WTC11 (cell line): ENCODE measurements at regions not wholly inside any gene's neighbourhood (a gene's known extent, or its start where the extent isn't known, plus 50 kb on each side); places are given as distances from the start of the nearest gene placed in this dataset.

ENCODE experiments used
- ATAC-seq: fragments of 200-7000 bp; cut with Tn5 transposase; 2 replicates; pipeline ENCODE4 v1.10.0; 2021; ENCODE audit warnings: mild to moderate bottlenecking, moderate library complexity
- CTCF ChIA-PET: fragments of 300-600 bp; sonication (Branson Sonifier 250); formaldehyde crosslinking; loops from one replicate; lab custom pipeline; 2021; ENCODE audit warnings: antibody characterized with exemption; lab: Charles Lee
- POLR2A ChIA-PET: fragments of 350-600 bp; sonication (Branson Sonifier 250); formaldehyde crosslinking; loops from one replicate; lab custom pipeline; 2021; ENCODE audit warnings: antibody characterized with exemption; lab: Charles Lee
- DNase-seq: peaks from one replicate; pipeline ENCODE4 v3.0.0; 2021; ENCODE audit warnings: low spot score
- H3K27ac Mint-ChIP-seq: 2 replicates; pipeline ENCODE4 v1.8.0; 2021; ENCODE audit warnings: mixed read lengths
- H3K27me3 Mint-ChIP-seq: 2 replicates; pipeline ENCODE4 v1.8.0; 2021; ENCODE audit warnings: low read depth, mild to moderate bottlenecking, moderate library complexity, mixed read lengths
- H3K36me3 Mint-ChIP-seq: 2 replicates; pipeline ENCODE4 v1.8.0; 2021; ENCODE audit warnings: mixed read lengths
- H3K4me1 Mint-ChIP-seq: 2 replicates; pipeline ENCODE4 v1.8.0; 2022; ENCODE audit warnings: mixed read lengths
- H3K4me3 Mint-ChIP-seq: 2 replicates; pipeline ENCODE4 v1.8.0; 2021; ENCODE audit warnings: mild to moderate bottlenecking, moderate library complexity, mixed read lengths
- H3K9me3 Mint-ChIP-seq: 2 replicates; pipeline ENCODE4 v1.8.0; 2021; ENCODE audit warnings: mixed read lengths
- AFF4 ChIP-seq: sonication (generic); formaldehyde crosslinking; IDR thresholded peaks from 2 replicates; pipeline ENCODE4 v1.8.1; 2023; ENCODE audit warnings: mild to moderate bottlenecking, missing genetic modification reagents, borderline replicate concordance
- AR ChIP-seq: fragments of 250-450 bp; sonication (Bioruptor Pico); IDR thresholded peaks from 2 replicates; pipeline ENCODE4 v1.9.0; 2021; ENCODE audit warnings: mild to moderate bottlenecking
- ATF1 ChIP-seq: sonication (generic); formaldehyde crosslinking; IDR thresholded peaks from 2 replicates; pipeline ENCODE4 v1.8.1; 2023; ENCODE audit warnings: mild to moderate bottlenecking, moderate library complexity, missing genetic modification reagents
- E2F1 ChIP-seq: sonication (generic); formaldehyde crosslinking; IDR thresholded peaks from 2 replicates; pipeline ENCODE4 v1.8.0; 2022; ENCODE audit warnings: mild to moderate bottlenecking, missing genetic modification reagents
- FOXJ3 ChIP-seq: sonication (generic); formaldehyde crosslinking; IDR thresholded peaks from 2 replicates; pipeline ENCODE4 v1.9.0; 2021; ENCODE audit warnings: missing genetic modification reagents, mild to moderate bottlenecking, borderline replicate concordance
- GABPB1 ChIP-seq: sonication (generic); formaldehyde crosslinking; IDR thresholded peaks from 2 replicates; pipeline ENCODE4 v1.8.1; 2023; ENCODE audit warnings: mild to moderate bottlenecking, missing genetic modification reagents
- IRF1 ChIP-seq: sonication (generic); formaldehyde crosslinking; IDR thresholded peaks from 2 replicates; pipeline ENCODE4 v1.8.0; 2023; ENCODE audit warnings: missing genetic modification reagents
- SMAD4 ChIP-seq: sonication (generic); formaldehyde crosslinking; IDR thresholded peaks from 2 replicates; pipeline ENCODE4 v1.8.0; 2022; ENCODE audit warnings: mild to moderate bottlenecking, missing genetic modification reagents
- ZNF281 ChIP-seq: sonication (generic); formaldehyde crosslinking; IDR thresholded peaks from 2 replicates; pipeline ENCODE4 v1.8.0; 2023; ENCODE audit warnings: mild to moderate bottlenecking, missing genetic modification reagents
- TF ChIP-seq, protein P1 (sequence below): sonication (generic); formaldehyde crosslinking; IDR thresholded peaks from 2 replicates; pipeline ENCODE4 v1.8.0; 2022; ENCODE audit warnings: mild to moderate bottlenecking, missing genetic modification reagents

DNA sequence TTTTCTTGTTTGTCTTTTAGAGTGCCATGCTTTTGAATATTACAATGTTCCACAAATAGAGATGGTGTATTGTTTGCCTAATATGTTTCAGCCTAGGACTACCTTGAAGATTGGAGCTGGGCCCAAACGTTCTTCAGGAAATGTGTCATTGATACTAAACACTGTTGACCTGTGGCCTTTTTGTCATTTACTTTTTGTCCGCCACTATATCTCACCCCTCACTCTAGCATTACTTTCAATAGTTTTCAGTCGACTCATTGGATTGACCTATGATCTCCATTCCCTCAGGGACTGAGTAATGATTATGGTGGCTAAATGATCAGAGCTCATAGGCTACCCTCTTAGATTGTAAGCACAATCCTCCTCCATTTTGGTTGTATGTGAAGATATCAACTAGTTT, 115.8 kb downstream of the NUDT12 start (continued):
- TF ChIP-seq FOXJ3 (CRISPR knock-in tag), result no peak

GRCh38 chr5:103445426-103446035, 117.1 kb downstream of the NUDT12 start:
- ATAC-seq (peak; percentile 58), DNase-seq (no peak)
- ChIA-PET POLR2A (no interaction called here), CTCF (interaction anchor here (0.7 to 1.4 kb wide), 5 partner anchors 11 to 221 kb away, joined by 3 to 5 read pairs (median 3); no protein-coding TSS in a partner anchor)
- no peak overlapping the region for H3K4me3 Mint-ChIP-seq
- no peaks in the 10 kb centered on the region for H3K27me3 Mint-ChIP-seq
- no peaks in the 10 kb centered on the region for H3K36me3 Mint-ChIP-seq
- peaks cover 24% of the 10 kb centered on the region for H3K4me1 Mint-ChIP-seq
- no peak for TF ChIP-seq ZNF281 (CRISPR knock-in tag)
- TF ChIP-seq IRF1 (CRISPR knock-in tag), result no peak
- no peak for TF ChIP-seq ATF1 (CRISPR knock-in tag)
- no peak for TF ChIP-seq SMAD4 (CRISPR knock-in tag)
- TF ChIP-seq E2F1 (CRISPR knock-in tag), result no peak
- TF ChIP-seq AR (CRISPR knock-in tag), result no peak
- TF ChIP-seq, protein P1, sequence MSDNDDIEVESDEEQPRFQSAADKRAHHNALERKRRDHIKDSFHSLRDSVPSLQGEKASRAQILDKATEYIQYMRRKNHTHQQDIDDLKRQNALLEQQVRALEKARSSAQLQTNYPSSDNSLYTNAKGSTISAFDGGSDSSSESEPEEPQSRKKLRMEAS, result no peak
- TF ChIP-seq GABPB1 (CRISPR knock-in tag), result no peak
- TF ChIP-seq AFF4 (CRISPR knock-in tag), result no peak
- peaks cover 10% of the 10 kb centered on the region for H3K9me3 Mint-ChIP-seq
- no peak overlapping the region for H3K27ac Mint-ChIP-seq
